Adrenal gland (tissue), 9 donors: ENCODE measurements at regions not wholly inside any gene's neighbourhood (a gene's known extent, or its start where the extent isn't known, plus 50 kb on each side); places are given as distances from the start of the nearest gene placed in this dataset.

Experiments
- DNase-seq, 7 donors: peaks; one replicate each; pipeline ENCODE4 v3.0.0-alpha.2; 2019 to 2020
- H3K27ac ChIP-seq, 5 donors: fragments of 200-600 bp; sonication (generic) in 4 of 5; 1 replicate in 3 of 5; 2 replicates in 2 of 5; pipeline versions ENCODE4 v1.5.1 to v1.8.0; 2016 to 2020; ENCODE audit warnings: mild to moderate bottlenecking in 1 of 5
- H3K27me3 ChIP-seq: fragments of 200-600 bp; 2 replicates; pipeline ENCODE4 v1.8.0; 2021
- H3K36me3 ChIP-seq, 2 donors: fragments of 200-600 bp; replicated peaks in 1 of 2; 1 replicate in 1 of 2; 2 replicates in 1 of 2; pipeline versions ENCODE4 v1.5.1 to v1.8.0; 2018 to 2022
- H3K4me1 ChIP-seq, 2 donors: fragments of 200-600 bp; replicated peaks in 1 of 2; 1 replicate in 1 of 2; 2 replicates in 1 of 2; pipeline versions ENCODE4 v1.5.1 to v1.8.0; 2018 to 2021
- H3K4me3 ChIP-seq, 4 donors: fragments of 200-600 bp; sonication (generic) in 3 of 4; one replicate each; pipeline ENCODE4 v1.5.1; 2016 to 2018
- H3K9me3 ChIP-seq, 3 donors: fragments of 200-600 bp; sonication (generic) in 1 of 3; replicated peaks in 1 of 3; 1 replicate in 2 of 3; 2 replicates in 1 of 3; pipeline versions ENCODE4 v1.5.1 to v1.8.0; 2016 to 2021
- CTCF ChIP-seq, 6 experiments: fragments of 450-650 bp in 4 of 6; fragments of 200-600 bp in 2 of 6; sonication (generic) in 1 of 6; IDR thresholded peaks; 1 replicate in 5 of 6; 2 replicates in 1 of 6; pipeline versions ENCODE4 v1.5.1 to v1.8.0; 2016 to 2021; ENCODE audit warnings: antibody characterized with exemption in 6 of 6, mild to moderate bottlenecking in 2 of 6, moderate library complexity in 1 of 6
- POLR2A ChIP-seq, 2 donors: fragments of 450-650 bp; IDR thresholded peaks; one replicate each; pipeline ENCODE4 v1.6.1; 2017; ENCODE audit warnings: antibody characterized with exemption in 2 of 2, mild to moderate bottlenecking in 2 of 2, moderate library complexity in 1 of 2
- WGBS, 4 donors: extraction: QIAGEN DNeasy Blood & Tissue Kit in 2 of 4; methylation state at CpG; one replicate each; pipeline versions ENCODE4 v1.1.5 to v1.1.7; 2013 to 2017; 5-methylcytosine and 5-hydroxymethylcytosine counted together
- intact Hi-C, 2 donors: fragments of 100-400 bp; cut with DNase I; formaldehyde crosslinking; loops; one replicate each; pipeline versions ENCODE4 v1.14.1 to v1.15.0; 2022 to 2023
- donor health status: healthy with polysubstance abuse.
- donor health status: Bipolar disorder and iron deficiency.
- donor health status: DM: yes; HTN: yes; CAD: no.
- donor health status: DM: no; HTN: no; CAD: no.
- donor health status: DM: no; HTN: no; CAD: no.

GRCh38 chr1:5410652-5411051 lies 581.6 kb downstream of the NPHP4 start:
- Histone ChIP-seq H3K4me3 (no peak overlapping the region), H3K27me3 (no peaks in the 10 kb centered on the region), H3K4me1 (no peaks in the 10 kb centered on the region), H3K36me3 (no peaks in the 10 kb centered on the region), H3K9me3 (no peaks in the 10 kb centered on the region), H3K27ac (no peak overlapping the region)
- no peak for DNase-seq
- WGBS, 4 donors = 67 to 76% (median 75%) methylated on average over 4 of the region's 4 CpGs
- intact Hi-C loops = no loop called here
- TF ChIP-seq CTCF (IDR thresholded peaks at IDR 0.05) (no peak), POLR2A (IDR thresholded peaks at IDR 0.05) (no peak)

GRCh38 chr1:5408401-5408800 lies 583.8 kb downstream of the NPHP4 start:
- intact Hi-C loops = no loop called here
- TF ChIP-seq POLR2A (IDR thresholded peaks at IDR 0.05) = no peak
- no peak for TF ChIP-seq CTCF (IDR thresholded peaks at IDR 0.05)
- Histone ChIP-seq H3K27me3 (no peaks in the 10 kb centered on the region), H3K4me3 (no peak overlapping the region), H3K27ac (no peak overlapping the region), H3K9me3 (no peaks in the 10 kb centered on the region), H3K4me1 (no peaks in the 10 kb centered on the region), H3K36me3 (no peaks in the 10 kb centered on the region)
- 79 to 100% (median 89%) methylated on average over 1 of the region's 1 CpG; no CpG with 5 or more reads in 1 of the 4 donors for WGBS, 4 donors
- DNase-seq = no peak

- intact Hi-C loops = no loop called here
- Histone ChIP-seq H3K4me3 (no peak overlapping the region), H3K36me3 (no peaks in the 10 kb centered on the region), H3K9me3 (no peaks in the 10 kb centered on the region), H3K27me3 (no peaks in the 10 kb centered on the region), H3K27ac (no peak overlapping the region), H3K4me1 (no peaks in the 10 kb centered on the region)
- DNase-seq = no peak
- no peak for TF ChIP-seq CTCF (IDR thresholded peaks at IDR 0.05)
- TF ChIP-seq POLR2A (IDR thresholded peaks at IDR 0.05) = no peak
- 79 to 88% (median 86%) methylated on average over 3 of the region's 3 CpGs for WGBS, 4 donors
Measured at GRCh38 chr1:5405263-5405662, 587.0 kb downstream of the NPHP4 start.

- Histone ChIP-seq H3K27me3 (no peaks in the 10 kb centered on the region), H3K4me3 (no peak overlapping the region), H3K4me1 (no peaks in the 10 kb centered on the region), H3K9me3 (no peaks in the 10 kb centered on the region), H3K27ac (no peak overlapping the region), H3K36me3 (no peaks in the 10 kb centered on the region)
- TF ChIP-seq POLR2A (IDR thresholded peaks at IDR 0.05) (no peak), CTCF (IDR thresholded peaks at IDR 0.05) (no peak)
- no peak for DNase-seq
- 70 to 80% (median 79%) methylated on average over 7 of the region's 7 CpGs for WGBS, 4 donors
- intact Hi-C loops = no loop called here
Measured at GRCh38 chr1:5404412-5405203, 587.6 kb downstream of the NPHP4 start.
